Trophoblast cell (in vitro differentiated cells and primary cell): ENCODE measurements at regions not wholly inside any gene's neighbourhood (a gene's known extent, or its start where the extent isn't known, plus 50 kb on each side); places are given as distances from the start of the nearest gene placed in this dataset.
A peak's percentile ranks its signal among the peaks of the same experiment; 100 is the strongest.
"Not testable (repeated sequence)": the region's sequence is repeated elsewhere in the genome, so short reads cannot be mapped to it uniquely, and the experiment has no call there.

ENCODE experiments used
- DNase-seq, 2 donors: peaks; one replicate each; pipeline ENCODE4 v3.0.0-alpha.2; 2016
- H2AFZ ChIP-seq: 2 replicates; pipeline ENCODE4 v1.6.1; 2013; ENCODE audit warnings: low read length, moderate library complexity, mild to moderate bottlenecking; ENCODE audit not compliant: insufficient read depth, poor library complexity
- H2AK5ac ChIP-seq: 2 replicates; pipeline ENCODE4 v1.6.1; 2013; ENCODE audit warnings: mild to moderate bottlenecking, low read length
- H2BK120ac ChIP-seq: 2 replicates; pipeline ENCODE4 v1.6.1; 2013; ENCODE audit warnings: low read length, mild to moderate bottlenecking, moderate library complexity; ENCODE audit not compliant: insufficient read depth, poor library complexity
- H2BK12ac ChIP-seq: 2 replicates; pipeline ENCODE4 v1.6.1; 2013; ENCODE audit warnings: mild to moderate bottlenecking, low read length, moderate library complexity
- H2BK5ac ChIP-seq: 2 replicates; pipeline ENCODE4 v1.6.1; 2013; ENCODE audit warnings: low read length, low read depth, moderate library complexity, mild to moderate bottlenecking; ENCODE audit not compliant: poor library complexity
- H3K14ac ChIP-seq: 2 replicates; pipeline ENCODE4 v1.6.1; 2013; ENCODE audit warnings: mild to moderate bottlenecking, low read length
- H3K18ac ChIP-seq: 2 replicates; pipeline ENCODE4 v1.6.1; 2013; ENCODE audit warnings: mild to moderate bottlenecking, low read length
- H3K23ac ChIP-seq: 2 replicates; pipeline ENCODE4 v1.6.1; 2013; ENCODE audit warnings: low read length
- H3K27ac ChIP-seq: 2 replicates; pipeline ENCODE4 v1.5.1; 2013; ENCODE audit warnings: low read depth, mild to moderate bottlenecking, inconsistent platforms, low read length, moderate library complexity
- H3K27me3 ChIP-seq: 2 replicates; pipeline ENCODE4 v1.6.1; 2013; ENCODE audit warnings: inconsistent platforms, mild to moderate bottlenecking, low read length, moderate library complexity; ENCODE audit not compliant: insufficient read depth
- H3K36me3 ChIP-seq, 2 experiments: 1 replicate in 1 of 2; 2 replicates in 1 of 2; pipeline ENCODE4 v1.6.1; 2013; ENCODE audit warnings: low read length in 2 of 2, mild to moderate bottlenecking in 2 of 2, moderate library complexity in 1 of 2; ENCODE audit not compliant: insufficient read depth in 2 of 2, control insufficient read depth in 1 of 2
- H3K4ac ChIP-seq: 2 replicates; pipeline ENCODE4 v1.6.1; 2013; ENCODE audit warnings: low read depth, mild to moderate bottlenecking, low read length, moderate library complexity
- H3K4me1 ChIP-seq, 2 experiments: 1 replicate in 1 of 2; 2 replicates in 1 of 2; pipeline ENCODE4 v1.6.1; 2013; ENCODE audit warnings: low read length in 2 of 2, mild to moderate bottlenecking in 2 of 2, moderate library complexity in 1 of 2; ENCODE audit not compliant: insufficient read depth in 2 of 2, control insufficient read depth in 1 of 2
- H3K4me2 ChIP-seq: 2 replicates; pipeline ENCODE4 v1.6.1; 2013; ENCODE audit warnings: inconsistent platforms, mild to moderate bottlenecking, low read length, moderate library complexity
- H3K4me3 ChIP-seq: 2 replicates; pipeline ENCODE4 v1.5.1; 2013; ENCODE audit warnings: mild to moderate bottlenecking, low read depth, low read length, inconsistent platforms
- H3K79me1 ChIP-seq: one replicate; pipeline ENCODE4 v1.6.1; 2013; ENCODE audit warnings: low read length
- H3K79me2 ChIP-seq: 2 replicates; pipeline ENCODE4 v1.6.1; 2013; ENCODE audit warnings: low read length, mild to moderate bottlenecking; ENCODE audit not compliant: control insufficient read depth, insufficient read depth, poor library complexity
- H3K9ac ChIP-seq: 2 replicates; pipeline ENCODE4 v1.6.1; 2013; ENCODE audit warnings: mild to moderate bottlenecking, low read length
- H3K9me3 ChIP-seq: 2 replicates; pipeline ENCODE4 v1.6.1; 2013; ENCODE audit warnings: low read depth, mild to moderate bottlenecking, control low read depth, inconsistent platforms, low read length; ENCODE audit not compliant: insufficient read depth
- H4K12ac ChIP-seq: 2 replicates; pipeline ENCODE4 v1.6.1; 2013; ENCODE audit warnings: low read depth, mild to moderate bottlenecking, low read length, moderate library complexity
- H4K8ac ChIP-seq: 2 replicates; pipeline ENCODE4 v1.6.1; 2013; ENCODE audit warnings: low read depth, mild to moderate bottlenecking, low read length, moderate library complexity
- H4K91ac ChIP-seq: one replicate; pipeline ENCODE4 v1.6.1; 2013; ENCODE audit warnings: low read depth, mild to moderate bottlenecking, low read length, moderate library complexity
- WGBS: extraction: QIAGEN DNeasy Blood & Tissue Kit; methylation state at CpG from one replicate; pipeline ENCODE4 v1.1.7; 2013; ENCODE audit warnings: missing lambda C conversion rate; ENCODE audit not compliant: insufficient read length, insufficient coverage; ENCODE audit errors: extremely low coverage; 5-methylcytosine and 5-hydroxymethylcytosine counted together

- not testable (repeated sequence) for H2BK12ac ChIP-seq, H3K4ac ChIP-seq, H4K12ac ChIP-seq, H3K23ac ChIP-seq, H3K27me3 ChIP-seq, H2BK120ac ChIP-seq, H3K79me1 ChIP-seq, H3K36me3 ChIP-seq, H2BK5ac ChIP-seq, H3K9me3 ChIP-seq, H2AK5ac ChIP-seq, H3K79me2 ChIP-seq
- Histone ChIP-seq H3K14ac (peak overlapping the region; percentile 2), H3K18ac (peak overlapping the region; percentile 47), H3K4me2 (peak overlapping the region; percentile 59), H3K4me1 (peaks cover 0 to 14% of the 10 kb centered on the region in 2 experiments), H3K9ac (peak overlapping the region; percentile 60), H3K27ac (peak overlapping the region; percentile 8), H3K4me3 (peak overlapping the region; percentile 75), H2AFZ (peak overlapping the region; percentile 3), H4K91ac (peak overlapping the region; percentile 17), H4K8ac (peak overlapping the region; percentile 59)
- no CpG with 5 or more reads among the region's 32 CpGs for WGBS
- DNase-seq = peak; percentile 21 to 56
Observed at GRCh38 chr10:46105856-46106409, 59.9 kb upstream of the MSMB start.

GRCh38 chr10:46106410-46107255 lies 60.6 kb upstream of the MSMB start:
- Histone ChIP-seq H2AK5ac (no peak overlapping the region), H3K79me2 (no peaks in the 10 kb centered on the region), H3K27me3 (no peaks in the 10 kb centered on the region), H3K36me3 (no peaks in the 10 kb centered on the region), H3K27ac (peak overlapping the region; percentile 8), H4K91ac (peak overlapping the region; percentile 17), H2BK5ac (no peak overlapping the region), H3K79me1 (peaks cover 4% of the 10 kb centered on the region), H3K14ac (peak overlapping the region; percentile 7), H3K4me3 (peak overlapping the region; percentile 75), H4K8ac (peak overlapping the region; percentile 59), H3K4me1 (peaks cover 0 to 14% of the 10 kb centered on the region in 2 experiments), H3K4me2 (peak overlapping the region; percentile 59), H3K9me3 (peaks cover 5% of the 10 kb centered on the region), H2AFZ (peak overlapping the region; percentile 3), H2BK12ac (no peak overlapping the region), H4K12ac (no peak overlapping the region), H2BK120ac (no peak overlapping the region), H3K4ac (no peak overlapping the region), H3K9ac (peak overlapping the region; percentile 60), H3K23ac (no peak overlapping the region), H3K18ac (peak overlapping the region; percentile 47)
- DNase-seq = peak; percentile 80 to 82
- no CpG with 5 or more reads among the region's 55 CpGs for WGBS

- not testable (repeated sequence) for H4K91ac ChIP-seq, H2AK5ac ChIP-seq, H2AFZ ChIP-seq, H3K4me2 ChIP-seq, H3K9me3 ChIP-seq, H3K18ac ChIP-seq, H2BK12ac ChIP-seq, H3K4me3 ChIP-seq, H3K14ac ChIP-seq, H3K36me3 ChIP-seq, H3K79me2 ChIP-seq, H3K23ac ChIP-seq, H2BK120ac ChIP-seq, H3K4ac ChIP-seq, H3K27me3 ChIP-seq, H3K27ac ChIP-seq, H2BK5ac ChIP-seq, DNase-seq, H3K79me1 ChIP-seq, H4K8ac ChIP-seq, H4K12ac ChIP-seq
- Histone ChIP-seq H3K4me1 (peaks cover 0 to 14% of the 10 kb centered on the region in 2 experiments), H3K9ac (peak overlapping the region; percentile 10)
- no CpG with 5 or more reads among the region's 5 CpGs for WGBS
Observed at GRCh38 chr10:46108158-46108499, 62.1 kb upstream of the MSMB start.

- not testable (repeated sequence) for H3K4me1 ChIP-seq, H3K4me2 ChIP-seq, H2AFZ ChIP-seq, H2BK120ac ChIP-seq, H3K18ac ChIP-seq, H3K27ac ChIP-seq, H3K9ac ChIP-seq, H3K4ac ChIP-seq, H4K12ac ChIP-seq, H3K4me3 ChIP-seq, H2AK5ac ChIP-seq, H3K9me3 ChIP-seq, H4K8ac ChIP-seq, H3K27me3 ChIP-seq, H2BK5ac ChIP-seq, H2BK12ac ChIP-seq, H3K36me3 ChIP-seq, DNase-seq, H3K79me2 ChIP-seq, H4K91ac ChIP-seq, H3K79me1 ChIP-seq, H3K23ac ChIP-seq, H3K14ac ChIP-seq
- no CpG with 5 or more reads among the region's 1 CpG for WGBS
Observed at GRCh38 chr10:46154271-46154670, 108.2 kb upstream of the MSMB start.
